Activated CD4-positive, alpha-beta T cell treated with anti-CD3 and anti-CD28 coated beads, Interleukin-2, amount 10 ng/mL, durations not matched to agents 24 days and 14 days (primary cell): ENCODE measurements at regions not wholly inside any gene's neighbourhood (a gene's known extent, or its start where the extent isn't known, plus 50 kb on each side); places are given as distances from the start of the nearest gene placed in this dataset.

Experiments used
- DNase-seq: peaks from one replicate; pipeline ENCODE4 v3.0.0; 2022
- H3K27ac Mint-ChIP-seq: one replicate; pipeline ENCODE4 v1.8.0; 2022; ENCODE audit warnings: mild to moderate bottlenecking, mixed read lengths
- H3K27me3 Mint-ChIP-seq: one replicate; pipeline ENCODE4 v1.8.0; 2022; ENCODE audit warnings: mixed read lengths
- H3K36me3 Mint-ChIP-seq: one replicate; pipeline ENCODE4 v1.8.0; 2022; ENCODE audit warnings: low read depth, mild to moderate bottlenecking, mixed read lengths
- H3K4me1 Mint-ChIP-seq: one replicate; pipeline ENCODE4 v1.8.0; 2021; ENCODE audit warnings: mixed read lengths
- H3K4me3 Mint-ChIP-seq: one replicate; pipeline ENCODE4 v1.8.0; 2022; ENCODE audit warnings: mild to moderate bottlenecking, moderate library complexity, mixed read lengths
- H3K9me3 Mint-ChIP-seq: one replicate; pipeline ENCODE4 v1.8.0; 2021; ENCODE audit warnings: mixed read lengths
- intact Hi-C: fragments of 100-400 bp; cut with micrococcal nuclease; formaldehyde crosslinking; loops from one replicate; pipeline ENCODE4 v1.15.1; 2023

- intact Hi-C loops = no loop called here
- no peak overlapping the region for H3K4me3 Mint-ChIP-seq
- H3K27me3 Mint-ChIP-seq = no peaks in the 10 kb centered on the region
- H3K36me3 Mint-ChIP-seq = no peaks in the 10 kb centered on the region
- H3K4me1 Mint-ChIP-seq = no peaks in the 10 kb centered on the region
- no peak overlapping the region for H3K27ac Mint-ChIP-seq
- H3K9me3 Mint-ChIP-seq = no peaks in the 10 kb centered on the region
- DNase-seq = no peak
These were observed 356.7 kb downstream of the LRIG3 start for GRCh38 chr12:58563621-58564020.

GRCh38 chr12:58564721-58565120 lies 355.6 kb downstream of the LRIG3 start:
- Mint-ChIP-seq H3K27ac (no peak overlapping the region), H3K36me3 (no peaks in the 10 kb centered on the region), H3K4me1 (no peaks in the 10 kb centered on the region), H3K4me3 (no peak overlapping the region), H3K27me3 (no peaks in the 10 kb centered on the region), H3K9me3 (no peaks in the 10 kb centered on the region)
- no peak for DNase-seq
- intact Hi-C loops = no loop called here

- Mint-ChIP-seq H3K27me3 (no peaks in the 10 kb centered on the region), H3K4me3 (no peak overlapping the region), H3K9me3 (no peaks in the 10 kb centered on the region), H3K36me3 (no peaks in the 10 kb centered on the region), H3K4me1 (no peaks in the 10 kb centered on the region), H3K27ac (no peak overlapping the region)
- intact Hi-C loops = no loop called here
- no peak for DNase-seq
These were observed 353.7 kb downstream of the LRIG3 start for GRCh38 chr12:58566599-58566998.

- H3K27me3 Mint-ChIP-seq = no peaks in the 10 kb centered on the region
- intact Hi-C loops = no loop called here
- H3K9me3 Mint-ChIP-seq = no peaks in the 10 kb centered on the region
- H3K4me1 Mint-ChIP-seq = no peaks in the 10 kb centered on the region
- no peaks in the 10 kb centered on the region for H3K36me3 Mint-ChIP-seq
- no peak overlapping the region for H3K27ac Mint-ChIP-seq
- no peak for DNase-seq
- no peak overlapping the region for H3K4me3 Mint-ChIP-seq
These were observed 353.1 kb downstream of the LRIG3 start for GRCh38 chr12:58567189-58567588.

GRCh38 chr12:58570411-58570810 lies 349.9 kb downstream of the LRIG3 start:
- no peak overlapping the region for H3K4me3 Mint-ChIP-seq
- no peaks in the 10 kb centered on the region for H3K27me3 Mint-ChIP-seq
- no peaks in the 10 kb centered on the region for H3K4me1 Mint-ChIP-seq
- H3K36me3 Mint-ChIP-seq = no peaks in the 10 kb centered on the region
- DNase-seq = no peak
- no peaks in the 10 kb centered on the region for H3K9me3 Mint-ChIP-seq
- intact Hi-C loops = no loop called here
- no peak overlapping the region for H3K27ac Mint-ChIP-seq

- Mint-ChIP-seq H3K27me3 (no peaks in the 10 kb centered on the region), H3K9me3 (no peaks in the 10 kb centered on the region), H3K4me1 (no peaks in the 10 kb centered on the region), H3K27ac (no peak overlapping the region), H3K36me3 (no peaks in the 10 kb centered on the region), H3K4me3 (no peak overlapping the region)
- intact Hi-C loops = no loop called here
- DNase-seq = no peak
These were observed 345.0 kb downstream of the LRIG3 start for GRCh38 chr12:58575256-58575655.

GRCh38 chr12:58576081-58576480 lies 344.2 kb downstream of the LRIG3 start:
- no peak for DNase-seq
- H3K27ac Mint-ChIP-seq = no peak overlapping the region
- H3K36me3 Mint-ChIP-seq = no peaks in the 10 kb centered on the region
- intact Hi-C loops = no loop called here
- H3K9me3 Mint-ChIP-seq = no peaks in the 10 kb centered on the region
- no peaks in the 10 kb centered on the region for H3K27me3 Mint-ChIP-seq
- no peaks in the 10 kb centered on the region for H3K4me1 Mint-ChIP-seq
- H3K4me3 Mint-ChIP-seq = no peak overlapping the region

- Mint-ChIP-seq H3K36me3 (no peaks in the 10 kb centered on the region), H3K4me1 (no peaks in the 10 kb centered on the region), H3K27me3 (no peaks in the 10 kb centered on the region), H3K27ac (no peak overlapping the region), H3K4me3 (no peak overlapping the region), H3K9me3 (no peaks in the 10 kb centered on the region)
- intact Hi-C loops = no loop called here
- no peak for DNase-seq
These were observed 343.4 kb downstream of the LRIG3 start for GRCh38 chr12:58576916-58577315.

GRCh38 chr12:58580095-58580494 lies 340.2 kb downstream of the LRIG3 start:
- intact Hi-C loops = no loop called here
- no peak for DNase-seq
- no peak overlapping the region for H3K4me3 Mint-ChIP-seq
- no peaks in the 10 kb centered on the region for H3K4me1 Mint-ChIP-seq
- no peaks in the 10 kb centered on the region for H3K36me3 Mint-ChIP-seq
- H3K27me3 Mint-ChIP-seq = no peaks in the 10 kb centered on the region
- H3K9me3 Mint-ChIP-seq = no peaks in the 10 kb centered on the region
- no peak overlapping the region for H3K27ac Mint-ChIP-seq

- Mint-ChIP-seq H3K27ac (no peak overlapping the region), H3K27me3 (no peaks in the 10 kb centered on the region), H3K36me3 (no peaks in the 10 kb centered on the region), H3K4me3 (no peak overlapping the region), H3K9me3 (no peaks in the 10 kb centered on the region), H3K4me1 (no peaks in the 10 kb centered on the region)
- intact Hi-C loops = no loop called here
- DNase-seq = no peak
These were observed 336.8 kb downstream of the LRIG3 start for GRCh38 chr12:58583529-58583928.

GRCh38 chr12:58583940-58584339 lies 336.4 kb downstream of the LRIG3 start:
- DNase-seq = no peak
- Mint-ChIP-seq H3K27ac (no peak overlapping the region), H3K9me3 (no peaks in the 10 kb centered on the region), H3K4me3 (no peak overlapping the region), H3K36me3 (no peaks in the 10 kb centered on the region), H3K4me1 (no peaks in the 10 kb centered on the region), H3K27me3 (no peaks in the 10 kb centered on the region)
- intact Hi-C loops = no loop called here

GRCh38 chr12:58584880-58585279 lies 335.4 kb downstream of the LRIG3 start:
- Mint-ChIP-seq H3K27me3 (no peaks in the 10 kb centered on the region), H3K9me3 (no peaks in the 10 kb centered on the region), H3K27ac (no peak overlapping the region), H3K36me3 (no peaks in the 10 kb centered on the region), H3K4me1 (no peaks in the 10 kb centered on the region), H3K4me3 (no peak overlapping the region)
- DNase-seq = no peak
- intact Hi-C loops = no loop called here

- no peak overlapping the region for H3K4me3 Mint-ChIP-seq
- intact Hi-C loops = no loop called here
- no peaks in the 10 kb centered on the region for H3K9me3 Mint-ChIP-seq
- no peak for DNase-seq
- no peaks in the 10 kb centered on the region for H3K36me3 Mint-ChIP-seq
- H3K4me1 Mint-ChIP-seq = no peaks in the 10 kb centered on the region
- H3K27ac Mint-ChIP-seq = no peak overlapping the region
- H3K27me3 Mint-ChIP-seq = no peaks in the 10 kb centered on the region
These were observed 333.5 kb downstream of the LRIG3 start for GRCh38 chr12:58586762-58587161.

GRCh38 chr12:58588770-58589169 lies 331.5 kb downstream of the LRIG3 start:
- H3K27me3 Mint-ChIP-seq = no peaks in the 10 kb centered on the region
- H3K36me3 Mint-ChIP-seq = no peaks in the 10 kb centered on the region
- H3K27ac Mint-ChIP-seq = no peak overlapping the region
- DNase-seq = no peak
- no peaks in the 10 kb centered on the region for H3K9me3 Mint-ChIP-seq
- H3K4me3 Mint-ChIP-seq = no peak overlapping the region
- intact Hi-C loops = no loop called here
- no peaks in the 10 kb centered on the region for H3K4me1 Mint-ChIP-seq

- Mint-ChIP-seq H3K4me1 (no peaks in the 10 kb centered on the region), H3K27ac (no peak overlapping the region), H3K9me3 (no peaks in the 10 kb centered on the region), H3K4me3 (no peak overlapping the region), H3K27me3 (no peaks in the 10 kb centered on the region), H3K36me3 (no peaks in the 10 kb centered on the region)
- intact Hi-C loops = no loop called here
- DNase-seq = no peak
These were observed 327.7 kb downstream of the LRIG3 start for GRCh38 chr12:58592475-58593207.
